HG03439 (cell line): ENCODE measurements at regions not wholly inside any gene's neighbourhood (a gene's known extent, or its start where the extent isn't known, plus 50 kb on each side); places are given as distances from the start of the nearest gene placed in this dataset.

Experiments
- ATAC-seq: cut with Tn5 transposase; IDR thresholded peaks from one replicate; pipeline ENCODE4 v1.9.1; 2021; ENCODE audit warnings: mild to moderate bottlenecking, moderate library complexity; ENCODE audit not compliant: unreplicated experiment

DNA sequence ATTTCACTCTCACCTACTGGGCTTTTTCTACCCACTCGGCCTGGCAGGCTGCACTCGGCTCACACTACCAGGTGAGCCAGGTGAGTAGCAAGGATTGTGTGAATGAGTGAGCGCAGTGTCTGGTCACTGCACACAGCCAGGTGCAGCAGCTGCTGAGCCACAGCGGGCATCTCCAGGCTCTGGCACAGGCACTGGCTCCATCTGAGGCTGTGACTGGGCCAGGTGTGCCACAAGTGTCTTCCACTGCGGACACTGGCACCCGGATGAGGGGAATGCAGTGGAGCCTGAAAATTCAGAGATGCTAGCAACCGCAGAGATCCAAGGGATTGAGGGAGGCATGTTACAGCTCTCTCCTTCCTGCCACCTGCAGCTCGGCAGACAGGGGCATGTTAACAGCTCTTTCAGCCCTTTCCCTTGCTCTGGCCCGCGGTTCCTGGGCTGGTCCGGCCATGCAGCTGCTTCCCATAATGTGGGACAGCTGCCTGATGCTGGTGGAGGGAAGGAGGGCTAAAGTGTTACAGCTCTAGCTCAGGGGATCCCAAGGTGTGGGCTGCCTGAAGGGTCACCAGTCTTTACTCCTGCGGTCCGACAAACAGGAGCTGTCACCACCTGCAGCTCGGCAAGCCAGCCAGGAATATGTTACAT is 1038.3 kb downstream of the AMY1C start:
- ATAC-seq = no peak

DNA sequence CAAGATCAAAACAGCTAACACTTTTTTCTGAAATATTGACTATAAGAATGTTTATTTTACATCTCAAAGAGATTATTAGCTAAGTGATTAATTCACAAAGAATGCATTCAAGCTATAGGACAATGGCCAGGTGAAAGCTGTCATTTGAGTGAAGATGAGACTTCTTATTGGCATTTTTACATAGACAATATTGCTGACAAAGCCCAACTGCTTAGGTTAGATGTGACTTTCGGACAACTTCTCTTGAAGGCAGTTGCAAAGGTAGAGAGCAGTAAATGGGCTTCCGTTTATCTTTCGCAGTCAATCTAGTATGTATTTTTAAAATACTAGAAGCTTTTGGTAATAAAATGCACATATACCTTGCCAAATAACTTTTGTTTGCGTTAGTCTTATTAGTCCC is 1041.3 kb downstream of the AMY1C start:
- ATAC-seq = no peak

DNA sequence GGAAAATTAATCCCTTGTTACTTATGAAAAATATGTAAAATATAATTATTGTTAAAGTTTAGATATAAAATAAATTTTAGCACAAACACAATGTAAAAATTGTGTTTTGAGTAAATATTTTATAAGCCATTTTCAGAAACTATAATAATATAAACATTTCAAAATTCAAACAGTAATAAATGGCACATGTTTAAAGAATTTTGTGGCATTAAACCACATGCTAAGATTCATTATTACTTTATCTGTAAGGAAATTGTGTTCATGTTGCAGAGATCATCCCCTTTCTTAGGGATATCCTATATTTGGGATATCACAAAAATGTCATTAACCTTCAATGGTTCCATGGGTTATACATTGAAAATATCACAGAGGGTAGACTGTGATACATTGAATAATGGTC is 1044.3 kb downstream of the AMY1C start:
- no peak for ATAC-seq

DNA sequence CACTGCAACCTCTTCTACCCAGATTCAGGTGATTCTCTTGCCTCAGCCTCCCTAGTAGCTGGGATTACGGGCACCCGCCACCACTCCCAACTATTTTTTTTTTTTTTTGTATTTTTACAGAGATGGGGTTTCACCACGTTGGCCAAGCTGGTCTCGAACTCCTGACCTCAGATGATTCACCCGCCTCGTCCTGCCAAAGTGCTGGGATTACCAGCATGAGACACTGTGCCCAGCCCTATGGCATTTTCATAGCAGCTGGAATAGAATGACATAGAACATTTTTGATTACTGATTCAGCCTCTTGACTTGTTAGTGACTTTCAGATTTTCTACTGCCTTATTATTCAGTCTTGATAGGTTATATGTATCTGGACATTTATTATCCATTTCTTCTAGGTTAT is 1046.2 kb downstream of the AMY1C start:
- ATAC-seq = no peak

DNA sequence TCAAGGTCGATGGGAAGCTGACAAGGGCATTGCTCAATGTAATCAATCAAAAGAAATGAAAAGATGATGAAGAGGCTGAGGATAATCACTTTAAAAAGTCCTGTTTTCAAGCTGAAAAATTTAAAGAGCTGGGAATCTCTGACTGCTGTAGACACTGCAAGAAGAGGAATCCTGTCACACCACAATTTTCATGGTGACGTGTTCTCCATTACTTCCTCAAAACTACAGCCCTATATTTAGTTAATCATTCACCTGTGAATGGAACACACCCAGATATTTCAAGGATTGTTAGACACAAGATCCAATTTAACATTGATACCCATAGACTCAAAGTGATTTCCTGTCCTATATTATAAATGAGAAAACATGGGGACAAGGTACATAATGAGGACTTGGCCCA is 1048.3 kb downstream of the AMY1C start:
- no peak for ATAC-seq

DNA sequence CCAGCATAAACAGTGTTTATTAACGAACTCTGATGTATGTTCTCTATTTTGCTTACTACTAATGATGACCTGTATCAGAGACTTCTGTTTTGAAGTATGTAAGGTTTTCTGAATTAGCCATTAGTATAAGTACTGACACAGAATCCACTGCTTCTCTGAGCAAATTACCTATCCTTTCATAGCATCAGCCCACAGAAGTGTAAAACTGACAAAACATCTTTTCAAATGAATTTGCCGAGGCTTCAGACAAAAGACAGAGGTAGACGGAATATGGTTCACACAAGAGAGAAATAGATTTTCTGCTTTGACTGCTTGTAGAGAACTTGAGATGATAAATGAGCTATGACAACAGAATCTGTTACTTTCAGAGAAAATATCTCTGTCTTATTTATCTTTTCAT is 1051.6 kb downstream of the AMY1C start:
- no peak for ATAC-seq

DNA sequence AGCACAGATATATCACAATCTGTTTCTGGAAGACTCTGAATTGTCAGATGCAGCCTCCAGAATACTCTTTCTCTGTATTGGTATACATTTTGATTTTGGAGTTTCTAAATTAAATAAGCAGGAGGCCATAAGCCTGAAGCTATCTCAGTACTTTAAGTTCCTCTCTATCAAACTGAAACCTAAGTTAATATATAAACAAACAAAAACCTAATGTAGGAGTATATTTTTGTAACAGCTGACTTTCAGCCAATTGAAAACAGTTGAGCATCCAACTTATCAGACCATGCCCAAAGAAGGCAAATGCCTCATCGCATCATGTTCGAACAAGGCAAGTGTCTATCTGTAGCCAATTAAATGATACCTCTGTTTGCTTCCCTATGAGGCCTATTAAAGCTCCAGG is 1054.4 kb downstream of the AMY1C start:
- no peak for ATAC-seq

DNA sequence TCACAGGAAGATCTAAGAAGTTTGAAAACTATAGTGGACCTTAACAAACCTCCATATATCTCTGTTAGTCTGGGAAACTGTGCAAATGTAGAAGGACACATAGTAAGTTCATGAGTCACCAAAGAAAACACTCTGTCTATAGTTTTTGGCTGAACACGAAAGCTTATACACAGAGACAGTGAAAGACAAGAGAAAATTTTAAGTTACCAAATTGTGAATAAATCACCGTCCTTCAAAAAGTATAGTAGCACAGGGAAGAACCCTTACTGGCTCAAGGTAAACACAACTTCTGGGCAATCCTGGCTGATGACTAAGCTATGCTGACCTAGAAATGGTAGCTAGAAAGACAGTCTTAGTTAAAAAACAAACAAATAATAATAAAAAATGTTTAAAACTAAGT is 1057.9 kb downstream of the AMY1C start:
- no peak for ATAC-seq

DNA sequence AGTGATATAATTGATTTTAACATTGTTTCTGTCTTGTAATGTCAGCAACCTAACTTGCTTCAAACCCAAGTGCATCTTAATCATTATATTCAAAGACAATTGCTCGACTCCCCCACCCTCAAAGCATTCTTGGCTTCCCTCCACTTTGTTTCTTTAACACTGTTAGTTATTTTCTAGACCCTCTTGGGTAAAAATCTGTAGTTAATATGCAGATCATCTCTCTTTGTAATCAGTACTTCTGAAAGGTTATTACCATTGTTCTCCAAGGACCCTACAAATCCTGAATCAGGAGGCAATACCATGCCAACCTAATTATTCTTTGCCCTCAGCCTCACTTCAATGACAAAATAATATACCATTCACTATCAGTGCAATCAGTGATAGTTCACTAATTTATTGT is 1075.7 kb downstream of the AMY1C start:
- ATAC-seq = no peak

DNA sequence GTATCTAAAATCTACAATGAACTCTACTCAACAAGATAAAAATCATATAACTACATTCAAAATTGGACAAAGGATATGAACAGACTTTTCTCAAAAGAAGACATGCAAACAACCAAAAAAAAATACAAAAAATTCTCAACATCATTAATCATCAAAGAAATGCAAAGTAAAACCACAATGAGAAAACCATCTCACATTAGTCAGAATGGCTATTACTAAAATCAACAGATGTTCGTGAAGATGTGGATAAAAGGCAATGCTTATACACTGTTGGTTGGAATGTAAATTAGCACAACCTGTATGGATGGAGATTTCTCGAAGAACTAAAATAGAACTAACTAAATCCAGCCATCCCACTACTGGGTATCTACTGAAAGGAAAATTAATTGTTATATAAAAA is 1080.8 kb downstream of the AMY1C start:
- ATAC-seq = no peak

DNA sequence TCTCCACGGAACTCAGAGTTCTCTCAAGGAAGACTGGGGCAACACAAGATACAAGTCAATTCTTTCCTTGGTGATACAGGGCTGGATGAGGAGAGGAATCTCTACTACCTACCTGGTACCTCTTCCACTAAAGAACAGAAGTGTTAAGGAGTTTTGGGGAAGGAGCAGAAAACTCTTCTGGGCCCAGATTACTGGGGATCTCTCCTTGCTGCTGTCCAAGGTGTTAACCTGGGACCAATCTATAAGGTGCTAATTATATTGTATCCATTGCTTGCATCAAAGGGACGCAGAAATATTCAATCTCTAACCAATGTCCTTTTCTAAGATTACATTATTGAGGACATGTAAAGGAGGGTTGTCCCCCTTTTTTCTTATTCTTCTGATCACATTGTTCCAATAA is 1102.5 kb downstream of the AMY1C start:
- ATAC-seq = no peak

DNA sequence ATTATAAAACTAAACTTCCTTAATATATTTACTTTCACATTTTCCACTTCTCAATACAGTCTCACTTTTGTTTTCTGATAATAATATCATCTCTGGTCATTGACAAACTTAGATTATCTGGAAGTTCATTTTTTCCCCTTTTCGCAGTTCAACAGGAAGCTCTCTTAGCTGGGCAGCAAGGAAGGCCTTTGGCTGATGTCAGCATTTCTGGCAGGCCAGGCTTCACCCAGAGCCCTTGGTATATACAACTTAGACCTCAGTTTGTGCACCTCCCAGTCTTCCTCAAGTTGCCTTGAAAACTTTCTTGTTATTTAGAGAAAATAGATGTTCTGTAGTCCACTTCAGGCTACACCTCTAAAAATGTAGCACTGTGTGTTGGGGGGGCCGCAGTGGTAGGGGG is 1103.6 kb downstream of the AMY1C start:
- no peak for ATAC-seq

DNA sequence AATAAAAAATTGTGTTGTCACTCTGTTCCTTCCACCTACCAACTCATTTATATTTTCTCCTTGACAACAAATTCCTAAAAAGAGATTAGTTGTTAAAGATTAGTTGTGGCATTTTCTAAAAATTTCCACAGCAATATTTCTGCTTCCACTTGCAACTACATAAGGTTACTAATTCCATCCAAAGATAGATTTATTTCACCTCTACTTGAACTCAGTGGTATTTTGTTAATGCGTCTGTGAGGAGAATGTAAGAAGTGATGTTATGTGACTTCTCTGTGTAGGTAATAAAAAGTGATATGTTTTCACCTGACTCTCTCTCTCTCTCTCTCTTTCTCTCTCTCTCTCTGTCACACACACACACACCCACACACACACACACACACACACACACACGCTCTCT is 1104.8 kb downstream of the AMY1C start:
- ATAC-seq = no peak

DNA sequence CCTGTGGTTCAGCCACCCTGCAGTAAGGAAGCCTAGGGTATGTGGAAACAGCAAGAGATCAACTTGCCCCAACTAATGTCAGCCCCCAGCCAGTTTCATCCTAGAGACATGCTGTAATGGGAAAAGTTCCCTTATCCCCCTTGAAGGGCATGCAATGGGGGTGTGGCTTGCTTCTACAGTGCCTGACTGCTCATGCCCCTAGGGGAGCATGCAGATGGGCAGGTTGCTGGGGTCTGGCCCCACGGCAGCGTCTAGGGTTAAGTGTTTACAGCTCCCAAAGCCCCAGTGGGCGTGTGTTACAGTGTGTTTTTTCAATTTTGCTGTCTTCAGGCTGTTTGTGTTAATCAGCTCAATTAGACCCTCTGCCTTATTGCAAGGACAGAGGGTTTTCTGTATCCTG is 1105.9 kb downstream of the AMY1C start:
- no peak for ATAC-seq

DNA sequence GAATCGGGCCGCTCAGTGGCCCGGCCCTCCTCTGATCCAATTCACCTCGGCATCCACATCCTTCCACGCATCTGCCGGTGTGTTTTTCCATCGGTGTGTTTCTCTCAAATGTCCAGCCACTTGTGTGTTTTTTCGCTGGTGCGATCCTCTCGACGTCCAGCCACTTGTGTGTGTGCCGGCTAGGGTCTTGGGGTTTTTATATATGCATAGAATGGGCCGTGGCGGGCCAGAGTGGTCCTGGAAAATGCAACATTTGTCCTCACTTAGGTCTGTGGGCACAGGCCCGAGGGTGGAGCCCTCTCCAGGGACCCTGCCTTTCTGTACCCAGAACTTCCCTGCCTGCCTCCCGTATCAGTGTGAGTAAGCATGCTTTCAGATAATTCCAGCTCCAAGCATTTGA is 1106.4 kb downstream of the AMY1C start:
- ATAC-seq = no peak

DNA sequence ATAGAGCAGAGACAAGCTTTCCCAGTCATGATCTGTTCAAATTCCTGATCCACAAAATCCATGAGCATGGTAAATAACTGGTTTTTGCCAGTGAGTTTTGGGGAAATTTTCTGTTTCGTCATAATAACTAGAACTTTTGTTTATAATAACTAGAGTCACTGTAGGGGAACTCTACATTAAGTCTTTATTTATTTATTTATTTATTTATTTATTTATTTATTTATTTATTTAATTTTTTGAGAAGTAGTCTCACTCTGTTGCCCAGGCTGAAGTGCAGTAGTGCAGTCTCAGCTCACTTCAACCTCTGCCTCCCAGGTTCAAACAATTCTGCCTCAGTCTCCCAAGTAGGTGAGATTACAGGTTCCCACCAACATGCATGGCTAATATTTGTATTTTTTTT is 1106.8 kb downstream of the AMY1C start:
- no peak for ATAC-seq

DNA sequence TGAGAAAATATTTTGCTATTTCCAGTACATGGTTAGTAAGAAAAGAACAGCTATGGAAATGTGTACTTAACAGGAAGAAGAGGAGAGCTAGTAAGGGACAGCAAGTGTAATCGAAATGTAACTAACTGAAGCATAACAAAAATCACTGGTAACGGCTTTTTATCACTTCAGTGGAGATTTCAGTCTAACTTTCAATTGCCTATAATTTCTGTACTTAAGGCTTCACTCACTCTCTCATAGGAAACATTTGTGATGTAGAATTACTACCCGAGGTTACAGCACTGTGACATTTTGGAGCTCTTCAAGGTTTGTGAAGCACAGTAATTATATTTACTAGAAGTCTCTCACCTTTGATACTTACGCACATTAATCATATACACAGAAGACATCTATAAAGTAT is 1119.1 kb downstream of the AMY1C start:
- ATAC-seq = no peak

DNA sequence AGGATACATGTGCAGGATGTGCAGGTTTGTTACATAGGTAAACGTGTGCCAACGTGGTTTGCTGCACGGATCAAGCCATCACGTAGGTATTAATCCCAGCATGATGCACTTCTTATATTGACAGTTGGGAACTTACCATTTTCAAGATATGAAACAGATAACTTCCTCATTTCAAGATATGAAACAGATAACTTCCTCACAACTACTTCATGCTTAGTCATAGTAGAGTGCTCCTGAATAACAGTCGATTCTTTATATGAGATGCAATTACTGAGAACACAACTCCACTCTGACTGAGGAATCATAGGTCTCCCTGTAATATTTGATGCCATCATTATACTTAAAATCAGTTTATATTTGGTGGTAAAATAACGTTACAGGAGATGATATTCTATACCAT is 1124.3 kb downstream of the AMY1C start:
- peak; percentile 73 for ATAC-seq

DNA sequence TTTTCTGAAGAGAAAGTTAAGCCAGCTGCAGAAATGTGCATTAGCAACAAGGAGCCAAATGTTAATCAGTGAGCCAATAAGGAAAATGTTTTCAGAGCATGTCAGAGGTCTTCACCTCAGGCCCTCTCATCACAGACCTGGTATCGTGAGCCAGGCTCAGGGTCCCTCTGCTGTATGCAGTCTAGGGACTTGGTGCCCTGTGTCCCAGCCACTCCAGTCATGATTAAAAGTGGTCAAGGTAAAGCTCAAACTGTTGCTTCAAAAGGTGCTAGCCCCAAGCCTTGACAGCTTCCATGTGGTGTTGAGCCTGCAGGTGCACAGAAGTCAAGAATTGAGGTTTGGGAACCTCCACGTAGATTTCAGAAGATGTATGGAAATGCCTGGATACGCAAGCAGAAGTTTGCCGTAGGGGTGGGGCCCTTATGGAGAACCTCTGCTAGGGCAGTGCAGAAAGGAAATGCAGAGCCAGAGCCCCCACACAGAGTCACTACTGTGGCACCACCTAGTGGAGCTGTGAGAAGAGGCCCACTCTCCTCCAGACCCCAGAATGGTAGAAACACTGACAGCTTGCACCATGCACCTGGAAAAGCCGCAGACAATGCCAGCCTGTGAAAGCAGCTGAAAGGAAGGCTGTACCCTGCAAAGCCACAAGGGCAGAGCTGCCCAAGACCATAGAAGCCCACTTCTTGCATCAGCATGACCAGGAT is 1128.7 kb downstream of the AMY1C start:
- no peak for ATAC-seq

DNA sequence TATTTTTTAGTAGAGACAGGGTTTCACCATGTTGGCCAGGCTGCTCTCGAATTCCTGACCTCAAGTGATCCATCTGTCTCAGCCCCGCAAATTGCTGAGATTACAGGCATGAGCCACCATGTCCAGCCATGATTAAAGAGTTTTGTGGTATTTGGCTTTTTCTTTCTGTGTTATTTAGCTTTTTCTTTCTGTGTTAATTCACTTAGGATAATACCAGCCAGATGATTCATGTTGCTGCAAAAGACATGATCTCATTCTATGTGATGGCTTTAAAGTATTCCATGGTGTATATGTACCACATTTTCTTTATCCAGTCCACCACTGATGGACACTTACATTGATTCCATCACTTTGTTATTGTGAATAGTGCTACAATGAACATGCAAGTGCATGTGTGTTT is 1135.2 kb downstream of the AMY1C start:
- no peak for ATAC-seq

DNA sequence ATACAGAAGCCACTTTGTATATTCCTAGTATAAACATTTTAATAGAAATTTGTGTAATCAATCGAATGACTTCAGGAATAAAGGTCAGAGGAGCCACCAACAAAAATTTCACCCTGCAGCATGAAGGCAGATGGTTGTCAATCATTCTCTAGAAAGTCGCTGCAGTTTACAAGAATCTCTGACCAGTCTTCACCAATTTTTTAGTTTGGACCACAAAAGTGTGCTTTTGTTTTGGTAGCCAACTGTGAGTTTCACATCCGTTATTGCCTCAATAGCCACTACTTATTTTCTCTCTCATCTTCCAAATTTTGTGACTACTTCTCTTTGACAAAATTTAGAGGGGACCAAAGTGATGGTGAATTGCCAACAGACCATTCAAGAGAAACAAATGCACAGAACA is 1155.6 kb downstream of the AMY1C start:
- no peak for ATAC-seq

DNA sequence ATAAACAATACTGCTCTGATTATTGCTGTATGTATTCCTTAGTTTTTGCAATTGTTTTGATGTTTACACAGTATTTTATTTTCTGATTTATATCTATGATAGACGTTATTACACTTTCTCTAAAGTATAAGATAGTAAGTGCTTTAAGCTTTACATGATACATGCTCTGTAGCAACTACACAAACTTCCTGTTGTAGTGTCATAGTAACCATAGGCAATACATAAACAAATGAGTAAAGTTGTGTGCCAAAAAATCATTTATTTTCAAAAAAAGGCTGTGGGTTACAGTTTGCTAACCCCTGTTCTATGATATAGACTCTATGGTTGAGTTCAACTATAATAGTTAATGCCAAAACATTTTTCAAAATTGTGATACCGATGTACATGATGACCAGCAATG is 1156.4 kb downstream of the AMY1C start:
- no peak for ATAC-seq

DNA sequence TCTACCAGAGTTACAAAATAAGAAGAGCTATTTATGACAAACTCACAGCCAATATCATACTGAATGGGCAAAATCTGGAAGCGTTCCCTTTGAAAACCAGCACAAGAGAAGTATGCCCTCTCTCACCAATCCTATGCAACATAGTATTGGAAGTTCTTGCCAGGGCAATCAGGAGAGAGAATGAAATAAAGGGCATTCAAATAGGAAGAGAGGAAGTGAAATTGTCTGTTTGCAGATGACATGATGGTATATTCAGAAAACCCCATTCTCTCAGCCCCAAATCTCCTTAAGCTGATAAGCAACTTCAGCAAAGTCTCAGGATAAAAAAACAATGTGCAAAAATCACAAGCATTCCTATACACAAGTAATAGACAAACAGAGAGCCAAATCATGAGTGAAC is 1169.5 kb downstream of the AMY1C start:
- ATAC-seq = no peak
